Fibroblast of lung (primary cell): ENCODE measurements at regions not wholly inside any gene's neighbourhood (a gene's known extent, or its start where the extent isn't known, plus 50 kb on each side); places are given as distances from the start of the nearest gene placed in this dataset.
A peak's percentile ranks its signal among the peaks of the same experiment; 100 is the strongest.

Experiments used
- DNase-seq, 2 donors: peaks; one replicate each; pipeline versions ENCODE4 v3.0.0 to v3.0.0-alpha.2; 2010; ENCODE audit warnings: low read depth in 2 of 2
- H2AFZ ChIP-seq: 2 replicates; pipeline ENCODE4 v1.5.1; 2012; ENCODE audit warnings: low read length, control low read depth, inconsistent platforms
- H3K27ac ChIP-seq: 2 replicates; pipeline ENCODE4 v1.5.1; 2011; ENCODE audit warnings: low read length, control low read depth; ENCODE audit not compliant: insufficient read depth
- H3K27me3 ChIP-seq: 2 replicates; pipeline ENCODE4 v1.5.1; 2011; ENCODE audit warnings: mild to moderate bottlenecking, low read length; ENCODE audit not compliant: control insufficient read depth, insufficient read depth
- H3K36me3 ChIP-seq: 2 replicates; pipeline ENCODE4 v1.5.1; 2011; ENCODE audit warnings: low read length; ENCODE audit not compliant: control insufficient read depth, insufficient read depth
- H3K4me1 ChIP-seq: 2 replicates; pipeline ENCODE4 v1.5.1; 2011; ENCODE audit warnings: low read length; ENCODE audit not compliant: control insufficient read depth, insufficient read depth; ENCODE audit errors: extremely low read depth
- H3K4me2 ChIP-seq: 2 replicates; pipeline ENCODE4 v1.5.1; 2011; ENCODE audit warnings: low read length, control low read depth; ENCODE audit not compliant: insufficient read depth; ENCODE audit errors: extremely low read depth
- H3K4me3 ChIP-seq, 4 experiments: fragments of 200-600 bp in 1 of 4; sonication (generic) in 1 of 4; replicated peaks in 1 of 4; 2 replicates each; pipeline ENCODE4 v1.5.1; 2011 to 2016; ENCODE audit warnings: low read length in 4 of 4, low read depth in 3 of 4, mild to moderate bottlenecking in 3 of 4, control low read depth in 2 of 4, inconsistent platforms in 1 of 4, mixed read lengths in 1 of 4; ENCODE audit not compliant: insufficient read depth in 1 of 4; ENCODE audit errors: control extremely low read depth in 1 of 4
- H3K79me2 ChIP-seq: 2 replicates; pipeline ENCODE4 v1.5.1; 2012; ENCODE audit warnings: mild to moderate bottlenecking, low read length, inconsistent platforms; ENCODE audit not compliant: control insufficient read depth, insufficient read depth
- H3K9ac ChIP-seq: 2 replicates; pipeline ENCODE4 v1.5.1; 2011; ENCODE audit warnings: mild to moderate bottlenecking, low read length, control low read depth; ENCODE audit not compliant: insufficient read depth
- H3K9me3 ChIP-seq: 2 replicates; pipeline ENCODE4 v1.5.1; 2012; ENCODE audit warnings: low read depth, low read length; ENCODE audit not compliant: control insufficient read depth, insufficient read depth
- H4K20me1 ChIP-seq: 2 replicates; pipeline ENCODE4 v1.5.1; 2011; ENCODE audit warnings: low read length; ENCODE audit not compliant: control insufficient read depth, insufficient read depth; ENCODE audit errors: extremely low read depth
- EZH2 ChIP-seq: IDR thresholded peaks from 2 replicates; pipeline ENCODE4 v1.5.1; 2012; ENCODE audit warnings: low read length, control low read depth, mild to moderate bottlenecking; ENCODE audit errors: missing control alignments
- TF ChIP-seq, protein P1 (sequence below), 2 donors: IDR thresholded peaks in 1 of 2; conservative IDR thresholded peaks in 1 of 2; 1 replicate in 1 of 2; 2 replicates in 1 of 2; pipeline ENCODE4 v1.5.1; 2011 to 2012; ENCODE audit warnings: low read length in 2 of 2, control low read depth in 1 of 2, inconsistent platforms in 1 of 2, low read depth in 1 of 2, mild to moderate bottlenecking in 1 of 2

DNA sequence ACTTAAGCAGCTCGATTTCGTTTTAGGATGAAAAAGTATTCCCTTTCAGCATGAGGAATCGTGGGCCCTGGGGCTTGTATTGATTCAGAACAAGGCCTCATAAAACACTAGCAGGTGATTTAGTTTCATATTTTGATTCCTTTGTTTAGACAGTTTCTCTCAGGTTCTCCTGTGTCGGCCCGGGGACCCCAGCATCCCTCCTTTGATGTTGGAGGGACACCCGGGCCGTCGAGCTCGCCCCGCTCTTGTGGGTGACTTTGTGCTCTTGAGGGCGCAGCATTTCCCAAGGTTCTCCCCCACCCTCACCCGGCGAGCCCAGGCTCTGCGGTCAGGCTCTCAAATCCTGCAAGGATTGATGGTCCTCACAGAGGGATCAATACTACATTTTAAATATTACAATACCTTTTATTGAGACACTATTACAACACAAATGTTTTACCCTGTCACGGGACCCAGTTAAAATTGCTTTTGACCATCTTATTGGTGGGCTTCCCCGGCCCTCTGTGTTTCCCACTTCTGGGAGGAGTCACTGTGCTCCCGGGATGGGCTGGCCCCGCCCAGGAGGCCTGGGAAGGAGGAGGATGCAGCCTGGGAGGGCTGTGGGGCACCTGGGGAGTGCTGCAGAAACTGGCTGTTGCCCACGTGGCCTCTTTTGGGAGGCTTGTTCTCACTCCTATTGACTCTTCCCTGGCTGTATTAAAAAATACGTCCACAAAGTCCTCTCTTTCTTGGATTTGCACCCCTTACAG lies 222.6 kb downstream of the INSIG2 start:
- no peak overlapping the region for H3K9ac ChIP-seq

DNA sequence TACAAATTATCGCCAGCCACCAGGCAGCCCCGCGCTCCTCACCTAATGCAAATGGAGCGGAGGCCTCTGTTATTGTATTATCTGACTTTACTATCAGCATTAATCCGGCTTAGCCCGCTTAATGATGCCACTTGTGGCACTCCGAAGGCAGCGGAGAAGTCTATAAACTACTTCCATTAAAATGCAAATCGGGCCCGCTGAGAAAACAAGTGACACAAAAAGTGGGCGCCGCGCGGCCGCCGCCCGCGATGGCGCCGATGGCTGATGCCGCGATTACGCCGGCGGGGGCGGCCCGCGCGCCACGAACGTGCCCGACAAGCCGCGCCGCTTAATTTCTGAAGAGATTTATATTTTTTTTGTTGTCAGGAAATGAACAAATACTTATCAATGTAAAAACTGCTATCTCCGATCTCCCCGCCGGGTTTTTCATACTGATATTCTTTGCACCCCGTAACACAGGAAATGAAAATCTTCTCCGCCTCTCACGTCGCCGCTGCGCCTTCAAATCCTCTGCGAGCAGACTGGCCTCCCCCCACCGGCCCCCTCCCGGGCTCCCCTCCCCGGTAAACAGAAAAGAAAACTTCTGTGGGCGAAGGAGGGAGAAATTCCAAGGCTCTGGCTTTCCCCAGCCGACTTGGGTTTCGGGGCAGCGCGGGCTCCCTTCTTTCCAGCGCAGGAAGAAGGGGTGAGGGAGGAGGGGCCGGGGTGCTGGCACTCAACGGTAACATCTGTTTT lies 221.8 kb downstream of the INSIG2 start:
- Histone ChIP-seq H2AFZ (peak overlapping the region; percentile 88), H3K4me3 (peak overlapping the region; percentile 47 to 68 (median 55)), H3K9me3 (no peaks in the 10 kb centered on the region), H3K4me2 (peak overlapping the region; percentile 69), H3K36me3 (no peaks in the 10 kb centered on the region), H4K20me1 (no peaks in the 10 kb centered on the region), H3K9ac (peak overlapping the region; percentile 43), H3K79me2 (no peaks in the 10 kb centered on the region), H3K4me1 (no peaks in the 10 kb centered on the region), H3K27ac (peak overlapping the region; percentile 51), H3K27me3 (peaks cover 2% of the 10 kb centered on the region)
- TF ChIP-seq EZH2: no peak
- TF ChIP-seq, protein P1, sequence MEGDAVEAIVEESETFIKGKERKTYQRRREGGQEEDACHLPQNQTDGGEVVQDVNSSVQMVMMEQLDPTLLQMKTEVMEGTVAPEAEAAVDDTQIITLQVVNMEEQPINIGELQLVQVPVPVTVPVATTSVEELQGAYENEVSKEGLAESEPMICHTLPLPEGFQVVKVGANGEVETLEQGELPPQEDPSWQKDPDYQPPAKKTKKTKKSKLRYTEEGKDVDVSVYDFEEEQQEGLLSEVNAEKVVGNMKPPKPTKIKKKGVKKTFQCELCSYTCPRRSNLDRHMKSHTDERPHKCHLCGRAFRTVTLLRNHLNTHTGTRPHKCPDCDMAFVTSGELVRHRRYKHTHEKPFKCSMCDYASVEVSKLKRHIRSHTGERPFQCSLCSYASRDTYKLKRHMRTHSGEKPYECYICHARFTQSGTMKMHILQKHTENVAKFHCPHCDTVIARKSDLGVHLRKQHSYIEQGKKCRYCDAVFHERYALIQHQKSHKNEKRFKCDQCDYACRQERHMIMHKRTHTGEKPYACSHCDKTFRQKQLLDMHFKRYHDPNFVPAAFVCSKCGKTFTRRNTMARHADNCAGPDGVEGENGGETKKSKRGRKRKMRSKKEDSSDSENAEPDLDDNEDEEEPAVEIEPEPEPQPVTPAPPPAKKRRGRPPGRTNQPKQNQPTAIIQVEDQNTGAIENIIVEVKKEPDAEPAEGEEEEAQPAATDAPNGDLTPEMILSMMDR (conservative IDR thresholded peaks at IDR 0.05 in 1 of 2, IDR thresholded peaks at IDR 0.05 in 1 of 2; ENCODE audit: low read depth in 1 of 2, low read length in 2 of 2): no peak
- peak; percentile 53 to 58 for DNase-seq

More for the DNA sequence above, 222.6 kb downstream of the INSIG2 start:
- peak overlapping the region; percentile 47 to 68 (median 55) for H3K4me3 ChIP-seq
- H3K27me3 ChIP-seq: peaks cover 2% of the 10 kb centered on the region
- H3K36me3 ChIP-seq: no peaks in the 10 kb centered on the region
- H2AFZ ChIP-seq: peak overlapping the region; percentile 26
- H3K4me1 ChIP-seq: no peaks in the 10 kb centered on the region
- no peaks in the 10 kb centered on the region for H3K9me3 ChIP-seq
- H3K27ac ChIP-seq: no peak overlapping the region
- TF ChIP-seq EZH2: no peak
- TF ChIP-seq, protein P1 (conservative IDR thresholded peaks at IDR 0.05 in 1 of 2, IDR thresholded peaks at IDR 0.05 in 1 of 2; ENCODE audit: low read depth in 1 of 2, low read length in 2 of 2): no peak
- no peaks in the 10 kb centered on the region for H3K79me2 ChIP-seq
- H3K4me2 ChIP-seq: peak overlapping the region; percentile 30
- peak in 1 of 2 donors; percentile 3 for DNase-seq
- no peaks in the 10 kb centered on the region for H4K20me1 ChIP-seq

- DNase-seq: peak in 1 of 2 donors; percentile 38
These were observed 221.1 kb downstream of the INSIG2 start for GRCh38 chr2:118309257-118309945.

More at GRCh38 chr2:118309257-118309945, 221.1 kb downstream of the INSIG2 start:
- TF ChIP-seq, protein P1 (conservative IDR thresholded peaks at IDR 0.05 in 1 of 2, IDR thresholded peaks at IDR 0.05 in 1 of 2; ENCODE audit: low read depth in 1 of 2, low read length in 2 of 2): no peak
- TF ChIP-seq EZH2: no peak
- H3K79me2 ChIP-seq: no peaks in the 10 kb centered on the region
- H3K9me3 ChIP-seq: no peaks in the 10 kb centered on the region
- no peaks in the 10 kb centered on the region for H4K20me1 ChIP-seq
- H3K36me3 ChIP-seq: no peaks in the 10 kb centered on the region
- H3K9ac ChIP-seq: peak overlapping the region; percentile 43
- peaks cover 2% of the 10 kb centered on the region for H3K27me3 ChIP-seq
- peak overlapping the region; percentile 88 for H2AFZ ChIP-seq
- H3K4me1 ChIP-seq: no peaks in the 10 kb centered on the region
- H3K27ac ChIP-seq: peak overlapping the region; percentile 51
- H3K4me3 ChIP-seq: peak overlapping the region; percentile 47 to 68 (median 55)
- peak overlapping the region; percentile 69 for H3K4me2 ChIP-seq
